CD4-positive, CD25-positive, alpha-beta regulatory T cell (primary cell): ENCODE measurements at regions not wholly inside any gene's neighbourhood (a gene's known extent, or its start where the extent isn't known, plus 50 kb on each side); places are given as distances from the start of the nearest gene placed in this dataset.

Experiments used
- ATAC-seq, 2 donors: fragments of 150-1000 bp; cut with Tn5 transposase; one replicate each; pipeline ENCODE4 v1.10.0; 2021; ENCODE audit warnings: low read depth in 2 of 2, moderate number of reproducible peaks in 2 of 2, moderate library complexity in 1 of 2
- DNase-seq, 3 donors: peaks; one replicate each; pipeline versions ENCODE4 v3.0.0 to v3.0.0-alpha.2; 2012 to 2022; ENCODE audit warnings: mixed read lengths in 1 of 3
- H3K27ac ChIP-seq: one replicate; pipeline ENCODE4 v1.7.0; 2013; ENCODE audit warnings: mild to moderate bottlenecking, low read length; ENCODE audit not compliant: insufficient read depth, poor library complexity, severe bottlenecking
- H3K27me3 ChIP-seq: one replicate; pipeline ENCODE4 v1.7.0; 2013; ENCODE audit warnings: low read length; ENCODE audit not compliant: control insufficient read depth, insufficient read depth
- H3K36me3 ChIP-seq: one replicate; pipeline ENCODE4 v1.7.0; 2013; ENCODE audit warnings: mild to moderate bottlenecking, low read length, moderate library complexity; ENCODE audit not compliant: control insufficient read depth, insufficient read depth
- H3K4me1 ChIP-seq: 2 replicates; pipeline ENCODE4 v1.7.0; 2013; ENCODE audit warnings: mild to moderate bottlenecking, low read length; ENCODE audit not compliant: insufficient read depth, control insufficient read depth, poor library complexity, severe bottlenecking
- H3K4me3 ChIP-seq: one replicate; pipeline ENCODE4 v1.7.0; 2013; ENCODE audit warnings: low read depth, mild to moderate bottlenecking, low read length, moderate library complexity
- H3K9me3 ChIP-seq, 2 experiments: 1 replicate in 1 of 2; 2 replicates in 1 of 2; pipeline ENCODE4 v1.7.0; 2013; ENCODE audit warnings: low read length in 2 of 2, mild to moderate bottlenecking in 1 of 2, moderate library complexity in 1 of 2; ENCODE audit not compliant: control insufficient read depth in 2 of 2
- H3K27ac Mint-ChIP-seq, 3 donors: one replicate each; pipeline ENCODE4 v1.8.0; 2020 to 2022; ENCODE audit warnings: mild to moderate bottlenecking in 3 of 3, mixed read lengths in 3 of 3, moderate library complexity in 2 of 3
- H3K27me3 Mint-ChIP-seq: one replicate; pipeline ENCODE4 v1.8.0; 2022; ENCODE audit warnings: mild to moderate bottlenecking, mixed read lengths
- H3K36me3 Mint-ChIP-seq: one replicate; pipeline ENCODE4 v1.8.0; 2020; ENCODE audit warnings: mixed read lengths
- H3K4me1 Mint-ChIP-seq, 4 donors: one replicate each; pipeline ENCODE4 v1.8.0; 2020 to 2022; ENCODE audit warnings: mixed read lengths in 4 of 4, mild to moderate bottlenecking in 1 of 4
- H3K4me3 Mint-ChIP-seq, 4 donors: one replicate each; pipeline ENCODE4 v1.8.0; 2020 to 2022; ENCODE audit warnings: mild to moderate bottlenecking in 4 of 4, mixed read lengths in 4 of 4, moderate library complexity in 3 of 4
- H3K9me3 Mint-ChIP-seq, 7 donors: one replicate each; pipeline ENCODE4 v1.8.0; 2020 to 2022; ENCODE audit warnings: mixed read lengths in 7 of 7, mild to moderate bottlenecking in 3 of 7, moderate library complexity in 2 of 7

- Mint-ChIP-seq H3K9me3 (peaks cover 0 to 10% (median 3%) of the 10 kb centered on the region in 7 donors), H3K4me3 (no peak overlapping the region), H3K27me3 (no peaks in the 10 kb centered on the region), H3K27ac (no peak overlapping the region), H3K4me1 (no peaks in the 10 kb centered on the region), H3K36me3 (no peaks in the 10 kb centered on the region)
- H3K4me3 ChIP-seq, result no peak overlapping the region
- DNase-seq (no peak), ATAC-seq (no peak)
- no peaks in the 10 kb centered on the region for H3K27me3 ChIP-seq
- H3K27ac ChIP-seq, result no peak overlapping the region
- H3K4me1 ChIP-seq, result no peaks in the 10 kb centered on the region
- H3K36me3 ChIP-seq, result no peaks in the 10 kb centered on the region
- no peaks in the 10 kb centered on the region for H3K9me3 ChIP-seq
These were observed 146.0 kb downstream of the FOXA2 start for GRCh38 chr20:22438346-22438745.

- Mint-ChIP-seq H3K4me1 (no peaks in the 10 kb centered on the region), H3K9me3 (peaks cover 0 to 10% (median 3%) of the 10 kb centered on the region in 7 donors), H3K4me3 (no peak overlapping the region), H3K27me3 (no peaks in the 10 kb centered on the region), H3K27ac (no peak overlapping the region), H3K36me3 (no peaks in the 10 kb centered on the region)
- no peaks in the 10 kb centered on the region for H3K9me3 ChIP-seq
- no peak overlapping the region for H3K27ac ChIP-seq
- no peaks in the 10 kb centered on the region for H3K36me3 ChIP-seq
- DNase-seq (no peak), ATAC-seq (no peak)
- H3K27me3 ChIP-seq, result no peaks in the 10 kb centered on the region
- no peaks in the 10 kb centered on the region for H3K4me1 ChIP-seq
- no peak overlapping the region for H3K4me3 ChIP-seq
These were observed 147.0 kb downstream of the FOXA2 start for GRCh38 chr20:22437354-22437753.

GRCh38 chr20:22431419-22431818, 153.0 kb downstream of the FOXA2 start:
- no peaks in the 10 kb centered on the region for H3K4me1 ChIP-seq
- H3K27me3 ChIP-seq, result no peaks in the 10 kb centered on the region
- Mint-ChIP-seq H3K9me3 (peaks cover 0 to 8% (median 2%) of the 10 kb centered on the region in 7 donors), H3K4me3 (no peak overlapping the region), H3K27me3 (peaks cover 5% of the 10 kb centered on the region), H3K36me3 (no peaks in the 10 kb centered on the region), H3K4me1 (no peaks in the 10 kb centered on the region), H3K27ac (no peak overlapping the region)
- no peak for DNase-seq
- no peaks in the 10 kb centered on the region for H3K36me3 ChIP-seq
- H3K27ac ChIP-seq, result no peak overlapping the region
- no peak overlapping the region for H3K4me3 ChIP-seq
- no peak for ATAC-seq
- no peaks in the 10 kb centered on the region for H3K9me3 ChIP-seq

GRCh38 chr20:22430746-22431168, 153.6 kb downstream of the FOXA2 start:
- no peak overlapping the region for H3K27ac Mint-ChIP-seq
- Histone ChIP-seq H3K27ac (no peak overlapping the region), H3K9me3 (no peaks in the 10 kb centered on the region), H3K4me3 (no peak overlapping the region), H3K27me3 (no peaks in the 10 kb centered on the region), H3K36me3 (no peaks in the 10 kb centered on the region), H3K4me1 (no peaks in the 10 kb centered on the region)
- H3K36me3 Mint-ChIP-seq, result no peaks in the 10 kb centered on the region
- ATAC-seq (no peak), DNase-seq (no peak)
- peaks cover 0 to 8% (median under 1%) of the 10 kb centered on the region in 7 donors for H3K9me3 Mint-ChIP-seq
- H3K4me3 Mint-ChIP-seq, result no peak overlapping the region
- no peaks in the 10 kb centered on the region for H3K4me1 Mint-ChIP-seq
- peaks cover 5% of the 10 kb centered on the region for H3K27me3 Mint-ChIP-seq

- Histone ChIP-seq H3K27me3 (no peaks in the 10 kb centered on the region), H3K4me3 (no peak overlapping the region), H3K36me3 (no peaks in the 10 kb centered on the region), H3K27ac (no peak overlapping the region), H3K9me3 (no peaks in the 10 kb centered on the region), H3K4me1 (no peaks in the 10 kb centered on the region)
- ATAC-seq, result no peak
- no peak for DNase-seq
- H3K4me1 Mint-ChIP-seq, result no peaks in the 10 kb centered on the region
- peaks cover 5% of the 10 kb centered on the region for H3K27me3 Mint-ChIP-seq
- H3K9me3 Mint-ChIP-seq, result peaks cover 0 to 8% (median 0%) of the 10 kb centered on the region in 7 donors
- no peak overlapping the region for H3K4me3 Mint-ChIP-seq
- H3K36me3 Mint-ChIP-seq, result no peaks in the 10 kb centered on the region
- H3K27ac Mint-ChIP-seq, result no peak overlapping the region
These were observed 154.1 kb downstream of the FOXA2 start for GRCh38 chr20:22430154-22430745.

- Histone ChIP-seq H3K9me3 (no peaks in the 10 kb centered on the region), H3K27me3 (no peaks in the 10 kb centered on the region), H3K4me3 (no peak overlapping the region), H3K4me1 (no peaks in the 10 kb centered on the region), H3K36me3 (no peaks in the 10 kb centered on the region), H3K27ac (no peak overlapping the region)
- ATAC-seq (no peak), DNase-seq (no peak)
- Mint-ChIP-seq H3K4me3 (no peak overlapping the region), H3K36me3 (no peaks in the 10 kb centered on the region), H3K4me1 (no peaks in the 10 kb centered on the region), H3K27ac (no peak overlapping the region), H3K27me3 (peaks cover 5% of the 10 kb centered on the region), H3K9me3 (peaks cover 0 to 8% (median 0%) of the 10 kb centered on the region in 7 donors)
These were observed 154.9 kb downstream of the FOXA2 start for GRCh38 chr20:22429175-22430153.

- H3K36me3 Mint-ChIP-seq, result no peaks in the 10 kb centered on the region
- Histone ChIP-seq H3K4me3 (no peak overlapping the region), H3K27me3 (no peaks in the 10 kb centered on the region), H3K36me3 (no peaks in the 10 kb centered on the region), H3K9me3 (no peaks in the 10 kb centered on the region), H3K4me1 (no peaks in the 10 kb centered on the region), H3K27ac (no peak overlapping the region)
- no peak overlapping the region for H3K27ac Mint-ChIP-seq
- peaks cover 0 to 8% (median 2%) of the 10 kb centered on the region in 7 donors for H3K9me3 Mint-ChIP-seq
- ATAC-seq, result no peak
- no peaks in the 10 kb centered on the region for H3K4me1 Mint-ChIP-seq
- H3K27me3 Mint-ChIP-seq, result peaks cover 5% of the 10 kb centered on the region
- no peak for DNase-seq
- H3K4me3 Mint-ChIP-seq, result no peak overlapping the region
These were observed 156.3 kb downstream of the FOXA2 start for GRCh38 chr20:22428051-22428450.
